H9 (cell line): ENCODE measurements at regions not wholly inside any gene's neighbourhood (a gene's known extent, or its start where the extent isn't known, plus 50 kb on each side); places are given as distances from the start of the nearest gene placed in this dataset.

ENCODE experiments used
- DNase-seq: peaks from one replicate; pipeline ENCODE4 v3.0.0-alpha.2; 2017
- H2AFZ ChIP-seq: one replicate; pipeline ENCODE4 v1.6.1; 2013; ENCODE audit warnings: mild to moderate bottlenecking, low read length, control low read depth, moderate library complexity
- H2AK5ac ChIP-seq: 2 replicates; pipeline ENCODE4 v1.6.1; 2013; ENCODE audit warnings: low read length, control low read depth, mixed read lengths; ENCODE audit not compliant: insufficient read length
- H2BK120ac ChIP-seq: one replicate; pipeline ENCODE4 v1.6.1; 2013; ENCODE audit warnings: low read depth, mild to moderate bottlenecking, low read length, control low read depth, inconsistent platforms; ENCODE audit not compliant: poor library complexity, severe bottlenecking
- H2BK12ac ChIP-seq: 2 replicates; pipeline ENCODE4 v1.6.1; 2013; ENCODE audit warnings: low read length, control low read depth, mixed read lengths, low read depth; ENCODE audit not compliant: insufficient read length
- H2BK15ac ChIP-seq: 2 replicates; pipeline ENCODE4 v1.6.1; 2013; ENCODE audit warnings: low read depth, low read length, control low read depth
- H2BK20ac ChIP-seq: one replicate; pipeline ENCODE4 v1.6.1; 2013; ENCODE audit warnings: low read depth, mild to moderate bottlenecking, low read length, control low read depth, inconsistent platforms; ENCODE audit not compliant: poor library complexity, severe bottlenecking
- H2BK5ac ChIP-seq: 2 replicates; pipeline ENCODE4 v1.6.1; 2013; ENCODE audit warnings: low read length, control low read depth, mixed read lengths; ENCODE audit not compliant: insufficient read length
- H3K14ac ChIP-seq: 2 replicates; pipeline ENCODE4 v1.6.1; 2013; ENCODE audit warnings: low read length, control low read depth; ENCODE audit not compliant: insufficient read depth
- H3K18ac ChIP-seq: 2 replicates; pipeline ENCODE4 v1.6.1; 2013; ENCODE audit warnings: low read depth, mild to moderate bottlenecking, mixed read lengths, low read length, control low read depth; ENCODE audit not compliant: insufficient read length
- H3K23ac ChIP-seq: 2 replicates; pipeline ENCODE4 v1.6.1; 2013; ENCODE audit warnings: low read length, control low read depth, mixed read lengths, low read depth; ENCODE audit not compliant: insufficient read length
- H3K23me2 ChIP-seq: 2 replicates; pipeline ENCODE4 v1.6.1; 2013; ENCODE audit warnings: low read depth, mild to moderate bottlenecking, mixed read lengths, low read length, control low read depth; ENCODE audit not compliant: insufficient read length, poor library complexity, severe bottlenecking
- H3K27ac ChIP-seq: 2 replicates; pipeline ENCODE4 v1.5.1; 2013; ENCODE audit warnings: low read length, control low read depth, mixed read lengths, low read depth; ENCODE audit not compliant: insufficient read length
- H3K27me3 ChIP-seq: 2 replicates; pipeline ENCODE4 v1.6.1; 2013; ENCODE audit warnings: low read length, control low read depth, inconsistent platforms; ENCODE audit not compliant: insufficient read depth
- H3K4ac ChIP-seq: 2 replicates; pipeline ENCODE4 v1.6.1; 2013; ENCODE audit warnings: low read depth, mild to moderate bottlenecking, control low read depth, inconsistent platforms, low read length, moderate library complexity
- H3K4me1 ChIP-seq: 2 replicates; pipeline ENCODE4 v1.6.1; 2013; ENCODE audit warnings: low read length, control low read depth, inconsistent platforms; ENCODE audit not compliant: insufficient read depth
- H3K4me2 ChIP-seq: 2 replicates; pipeline ENCODE4 v1.6.1; 2013; ENCODE audit warnings: low read length, control low read depth, mixed read lengths; ENCODE audit not compliant: insufficient read length, insufficient read depth
- H3K56ac ChIP-seq: 2 replicates; pipeline ENCODE4 v1.6.1; 2013; ENCODE audit warnings: low read depth, mild to moderate bottlenecking, mixed read lengths, low read length, control low read depth; ENCODE audit not compliant: insufficient read length
- H3K79me1 ChIP-seq: 2 replicates; pipeline ENCODE4 v1.6.1; 2013; ENCODE audit warnings: low read depth, mild to moderate bottlenecking, moderate library complexity, low read length, control low read depth, inconsistent platforms; ENCODE audit not compliant: insufficient read depth, poor library complexity, severe bottlenecking
- H3K79me2 ChIP-seq: 2 replicates; pipeline ENCODE4 v1.6.1; 2013; ENCODE audit warnings: low read length, control low read depth, inconsistent platforms; ENCODE audit not compliant: insufficient read depth
- H3K9ac ChIP-seq: 2 replicates; pipeline ENCODE4 v1.6.1; 2013; ENCODE audit warnings: low read length, control low read depth, mixed read lengths; ENCODE audit not compliant: insufficient read length; ENCODE audit errors: extremely low read depth
- H3K9me3 ChIP-seq: one replicate; pipeline ENCODE4 v1.6.1; 2013; ENCODE audit warnings: low read depth, low read length, inconsistent platforms; ENCODE audit not compliant: control insufficient read depth
- H3T11ph ChIP-seq: one replicate; pipeline ENCODE4 v1.6.1; 2013; ENCODE audit warnings: mild to moderate bottlenecking, low read length, control low read depth, inconsistent platforms
- H4K20me1 ChIP-seq: one replicate; pipeline ENCODE4 v1.6.1; 2013; ENCODE audit not compliant: control insufficient read depth, insufficient read length, insufficient read depth
- H4K5ac ChIP-seq: 2 replicates; pipeline ENCODE4 v1.6.1; 2013; ENCODE audit warnings: low read depth, mild to moderate bottlenecking, mixed read lengths, low read length, control low read depth; ENCODE audit not compliant: insufficient read length
- H4K8ac ChIP-seq: replicated peaks from 2 replicates; pipeline ENCODE4 v1.6.1; 2013; ENCODE audit warnings: low read length, control low read depth, mixed read lengths, low read depth; ENCODE audit not compliant: insufficient read length
- H4K91ac ChIP-seq: 2 replicates; pipeline ENCODE4 v1.6.1; 2013; ENCODE audit warnings: low read depth, mild to moderate bottlenecking, moderate library complexity, mixed read lengths, low read length, control low read depth; ENCODE audit not compliant: insufficient read length
- H3K27ac Mint-ChIP-seq, 3 experiments: 2 replicates in 2 of 3; 3 replicates in 1 of 3; pipeline ENCODE4 v1.8.0; 2020 to 2021; ENCODE audit warnings: mixed read lengths in 3 of 3, mild to moderate bottlenecking in 1 of 3, moderate library complexity in 1 of 3
- H3K27me3 Mint-ChIP-seq: 2 replicates; pipeline ENCODE4 v1.8.0; 2021; ENCODE audit warnings: low read depth, mild to moderate bottlenecking, moderate library complexity, mixed read lengths
- H3K36me3 Mint-ChIP-seq, 3 experiments: 2 replicates in 2 of 3; 3 replicates in 1 of 3; pipeline ENCODE4 v1.8.0; 2020 to 2021; ENCODE audit warnings: low read depth in 3 of 3, mixed read lengths in 3 of 3; ENCODE audit not compliant: insufficient read depth in 1 of 3
- H3K4me1 Mint-ChIP-seq, 2 experiments: 2 replicates each; pipeline ENCODE4 v1.8.0; 2020; ENCODE audit warnings: mixed read lengths in 2 of 2
- H3K4me3 Mint-ChIP-seq, 2 experiments: 2 replicates in 1 of 2; 3 replicates in 1 of 2; pipeline ENCODE4 v1.8.0; 2020 to 2021; ENCODE audit warnings: mild to moderate bottlenecking in 2 of 2, mixed read lengths in 2 of 2, moderate library complexity in 1 of 2
- H3K9me3 Mint-ChIP-seq, 2 experiments: 2 replicates in 1 of 2; 3 replicates in 1 of 2; pipeline ENCODE4 v1.8.0; 2020; ENCODE audit warnings: mild to moderate bottlenecking in 2 of 2, mixed read lengths in 2 of 2, moderate library complexity in 1 of 2
- CTCF ChIP-seq: fragments of 200-600 bp; sonication (generic); conservative IDR thresholded peaks from 3 replicates; pipeline ENCODE4 v1.8.0; 2021; ENCODE audit warnings: antibody characterized with exemption, mild to moderate bottlenecking
- WGBS: extraction: QIAGEN DNeasy Blood & Tissue Kit; methylation state at CpG from one replicate; pipeline ENCODE4 v1.1.7; 2013; ENCODE audit warnings: missing lambda C conversion rate, low lambda C conversion rate, mixed read lengths; ENCODE audit not compliant: insufficient read length; ENCODE audit errors: extremely low coverage; 5-methylcytosine and 5-hydroxymethylcytosine counted together

- H4K20me1 ChIP-seq, result no peaks in the 10 kb centered on the region
- H4K5ac ChIP-seq, result no peak overlapping the region
- no peaks in the 10 kb centered on the region for H3K9me3 ChIP-seq
- Mint-ChIP-seq H3K4me3 (no peak overlapping the region), H3K27me3 (peaks cover 26% of the 10 kb centered on the region), H3K36me3 (no peaks in the 10 kb centered on the region), H3K4me1 (peaks cover 26 to 40% of the 10 kb centered on the region in 2 experiments), H3K9me3 (peaks cover 0 to 2% of the 10 kb centered on the region in 2 experiments; a peak in 2 of 5 replicates), H3K27ac (no peak overlapping the region)
- H3K27me3 ChIP-seq, result no peaks in the 10 kb centered on the region
- H2AFZ ChIP-seq, result no peak overlapping the region
- H3K23ac ChIP-seq, result no peak overlapping the region
- no peak overlapping the region for H4K91ac ChIP-seq
- H3K4me1 ChIP-seq, result peaks cover 3% of the 10 kb centered on the region; the same call in 1 of the 2 replicates
- H3K4me2 ChIP-seq, result no peak overlapping the region
- no peak overlapping the region for H3K56ac ChIP-seq
- H2BK15ac ChIP-seq, result no peak overlapping the region
- H3K14ac ChIP-seq, result no peak overlapping the region
- no CpG with 5 or more reads among the region's 8 CpGs for WGBS
- H4K8ac ChIP-seq, result no peak overlapping the region
- H3T11ph ChIP-seq, result no peak overlapping the region
- H3K79me2 ChIP-seq, result no peaks in the 10 kb centered on the region
- H2BK12ac ChIP-seq, result no peak overlapping the region
- no peak overlapping the region for H3K4ac ChIP-seq
- no peak overlapping the region for H3K9ac ChIP-seq
- no peak for DNase-seq
- H3K79me1 ChIP-seq, result no peaks in the 10 kb centered on the region
- no peak overlapping the region for H3K27ac ChIP-seq
- H2BK20ac ChIP-seq, result no peak overlapping the region
- no peak overlapping the region for H2AK5ac ChIP-seq
- H2BK120ac ChIP-seq, result no peak overlapping the region
- no peak for TF ChIP-seq CTCF
- H2BK5ac ChIP-seq, result no peak overlapping the region
- H3K23me2 ChIP-seq, result no peaks in the 10 kb centered on the region
- H3K18ac ChIP-seq, result no peak overlapping the region
These were observed 307.7 kb downstream of the AJAP1 start for GRCh38 chr1:4961935-4962645.
